ENCODE measurements at regions not wholly inside any gene's neighbourhood (a gene's known extent, or its start where the extent isn't known, plus 50 kb on each side); places are given as distances from the start of the nearest gene placed in this dataset.
"Not testable (repeated sequence)": the region's sequence is repeated elsewhere in the genome, so short reads cannot be mapped to it uniquely, and the experiment has no call there.

- in situ Hi-C loops (cut with HindIII; ENCODE audit: low pct_ligation_motif_present, low sequenced_read_pairs), result no loop called here
Measured at GRCh38 chr1:233738396-233738795, 124.5 kb downstream of the KCNK1 start.

DNA sequence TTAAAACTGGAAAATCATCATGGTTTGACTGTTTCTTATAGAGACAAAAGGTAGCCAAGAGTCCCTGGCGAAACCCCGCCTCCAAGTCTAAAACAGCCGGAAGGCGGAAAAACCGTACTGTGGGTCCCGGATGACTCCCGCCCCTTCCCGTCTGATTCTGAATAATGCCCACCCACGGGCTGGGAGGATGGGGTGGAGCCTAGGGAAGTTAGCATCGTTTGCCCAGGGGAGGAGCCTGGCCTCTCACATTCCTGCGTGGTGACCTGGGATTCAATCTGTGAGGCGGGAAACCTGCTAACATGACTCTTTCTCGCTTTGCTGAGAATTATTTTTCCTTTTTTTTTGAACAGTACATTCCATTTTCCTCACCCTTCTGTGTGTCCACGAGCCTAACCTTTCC, 124.9 kb downstream of the KCNK1 start:
- in situ Hi-C loops (cut with HindIII; ENCODE audit: low pct_ligation_motif_present, low sequenced_read_pairs), result no loop called here

More at GRCh38 chr1:233738396-233738795, 124.5 kb downstream of the KCNK1 start:
- no peak overlapping the region for H3K4me3 ChIP-seq (ENCODE audit: low read depth, low read length)
- H3K27me3 ChIP-seq (replicated peaks), result no peaks in the 10 kb centered on the region
- DNase-seq, result no peak
- H3K36me3 ChIP-seq (replicated peaks), result no peaks in the 10 kb centered on the region
- no peak overlapping the region for H3K27ac ChIP-seq
- TF ChIP-seq, protein P1, sequence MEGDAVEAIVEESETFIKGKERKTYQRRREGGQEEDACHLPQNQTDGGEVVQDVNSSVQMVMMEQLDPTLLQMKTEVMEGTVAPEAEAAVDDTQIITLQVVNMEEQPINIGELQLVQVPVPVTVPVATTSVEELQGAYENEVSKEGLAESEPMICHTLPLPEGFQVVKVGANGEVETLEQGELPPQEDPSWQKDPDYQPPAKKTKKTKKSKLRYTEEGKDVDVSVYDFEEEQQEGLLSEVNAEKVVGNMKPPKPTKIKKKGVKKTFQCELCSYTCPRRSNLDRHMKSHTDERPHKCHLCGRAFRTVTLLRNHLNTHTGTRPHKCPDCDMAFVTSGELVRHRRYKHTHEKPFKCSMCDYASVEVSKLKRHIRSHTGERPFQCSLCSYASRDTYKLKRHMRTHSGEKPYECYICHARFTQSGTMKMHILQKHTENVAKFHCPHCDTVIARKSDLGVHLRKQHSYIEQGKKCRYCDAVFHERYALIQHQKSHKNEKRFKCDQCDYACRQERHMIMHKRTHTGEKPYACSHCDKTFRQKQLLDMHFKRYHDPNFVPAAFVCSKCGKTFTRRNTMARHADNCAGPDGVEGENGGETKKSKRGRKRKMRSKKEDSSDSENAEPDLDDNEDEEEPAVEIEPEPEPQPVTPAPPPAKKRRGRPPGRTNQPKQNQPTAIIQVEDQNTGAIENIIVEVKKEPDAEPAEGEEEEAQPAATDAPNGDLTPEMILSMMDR (IDR thresholded peaks at IDR 0.05; ENCODE audit: low read depth, low read length, missing control alignments), result no peak

DNA sequence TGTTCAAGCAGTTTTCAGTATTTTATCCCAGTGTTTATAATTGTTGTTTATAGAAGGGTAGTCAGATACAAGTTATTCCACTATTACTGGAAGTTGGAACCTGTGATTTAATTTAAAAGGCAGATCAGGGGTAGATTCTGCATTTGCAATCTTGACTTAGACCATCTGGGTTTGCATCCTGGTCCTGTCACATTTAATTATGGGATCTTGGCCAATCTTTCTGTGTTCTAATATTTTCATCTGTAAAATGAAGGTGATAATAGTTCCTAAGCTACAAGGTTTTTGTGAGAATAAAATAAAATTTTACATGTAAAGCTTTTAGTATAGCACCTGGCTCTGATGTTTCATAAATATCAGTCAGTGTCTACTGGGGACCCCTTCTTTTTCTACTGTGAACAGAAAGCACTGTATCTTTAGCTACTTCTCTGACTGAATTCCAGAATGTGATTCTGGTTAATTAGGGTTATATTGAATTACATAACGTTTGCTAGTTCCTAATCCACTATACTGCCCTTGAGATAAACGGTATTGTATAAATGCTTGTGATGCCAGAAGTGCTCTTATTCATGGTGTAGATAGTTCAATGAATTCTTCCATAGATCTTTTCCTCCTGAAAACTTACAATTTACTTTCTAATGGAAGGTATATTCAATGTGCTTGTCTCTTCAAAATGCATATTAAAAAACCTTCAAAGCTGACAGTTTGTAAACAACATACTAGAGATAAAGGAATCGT, 131.0 kb downstream of the KCNK1 start:
- TF ChIP-seq, protein P1 (IDR thresholded peaks at IDR 0.05; ENCODE audit: low read depth, low read length, missing control alignments), result no peak
- Histone ChIP-seq H3K27ac (no peak overlapping the region), H3K4me3 (ENCODE audit: low read depth, low read length) (no peak overlapping the region), H3K27me3 (replicated peaks) (no peaks in the 10 kb centered on the region), H3K36me3 (replicated peaks) (no peaks in the 10 kb centered on the region)
- no peak for DNase-seq
- in situ Hi-C loops (cut with HindIII; ENCODE audit: low pct_ligation_motif_present, low sequenced_read_pairs), result no loop called here

More for the DNA sequence above, 124.9 kb downstream of the KCNK1 start:
- no peak overlapping the region for H3K4me3 ChIP-seq (ENCODE audit: low read depth, low read length)
- H3K27me3 ChIP-seq (replicated peaks), result no peaks in the 10 kb centered on the region
- no peak overlapping the region for H3K27ac ChIP-seq
- no peak for DNase-seq
- H3K36me3 ChIP-seq (replicated peaks), result no peaks in the 10 kb centered on the region
- TF ChIP-seq, protein P1 (IDR thresholded peaks at IDR 0.05; ENCODE audit: low read depth, low read length, missing control alignments), result no peak

DNA sequence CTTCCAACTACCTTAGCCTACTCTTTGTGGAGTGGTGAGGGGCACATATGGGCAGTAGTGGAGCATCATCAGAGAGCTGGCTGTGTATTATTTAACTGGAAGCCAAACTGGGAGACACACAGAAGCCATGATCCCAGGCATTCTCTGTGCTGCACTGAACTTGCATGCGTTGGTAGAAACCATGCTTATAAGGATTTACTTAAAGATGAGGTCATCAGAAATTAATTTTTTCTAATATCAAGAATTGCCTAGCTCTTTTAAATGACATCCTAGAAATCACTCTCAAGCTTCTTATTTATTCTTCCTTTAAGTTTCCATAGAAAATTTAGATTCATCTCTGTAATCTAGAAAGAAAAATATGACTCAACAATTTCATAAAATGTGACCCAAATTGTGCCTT, 136.2 kb downstream of the KCNK1 start:
- H3K36me3 ChIP-seq (replicated peaks), result no peaks in the 10 kb centered on the region
- TF ChIP-seq, protein P1 (IDR thresholded peaks at IDR 0.05; ENCODE audit: low read depth, low read length, missing control alignments), result no peak
- in situ Hi-C loops (cut with HindIII; ENCODE audit: low pct_ligation_motif_present, low sequenced_read_pairs), result no loop called here
- no peaks in the 10 kb centered on the region for H3K27me3 ChIP-seq (replicated peaks)
- no peak for DNase-seq
- no peak overlapping the region for H3K27ac ChIP-seq
- no peak overlapping the region for H3K4me3 ChIP-seq (ENCODE audit: low read depth, low read length)

- Histone ChIP-seq H3K27ac (no peak overlapping the region), H3K27me3 (replicated peaks) (no peaks in the 10 kb centered on the region), H3K4me3 (ENCODE audit: low read depth, low read length) (no peak overlapping the region), H3K36me3 (replicated peaks) (no peaks in the 10 kb centered on the region)
- in situ Hi-C loops (cut with HindIII; ENCODE audit: low pct_ligation_motif_present, low sequenced_read_pairs), result no loop called here
- no peak for DNase-seq
- TF ChIP-seq, protein P1 (IDR thresholded peaks at IDR 0.05; ENCODE audit: low read depth, low read length, missing control alignments), result no peak
Measured at GRCh38 chr1:233759665-233760064, 144.8 kb upstream of the SLC35F3 start.

DNA sequence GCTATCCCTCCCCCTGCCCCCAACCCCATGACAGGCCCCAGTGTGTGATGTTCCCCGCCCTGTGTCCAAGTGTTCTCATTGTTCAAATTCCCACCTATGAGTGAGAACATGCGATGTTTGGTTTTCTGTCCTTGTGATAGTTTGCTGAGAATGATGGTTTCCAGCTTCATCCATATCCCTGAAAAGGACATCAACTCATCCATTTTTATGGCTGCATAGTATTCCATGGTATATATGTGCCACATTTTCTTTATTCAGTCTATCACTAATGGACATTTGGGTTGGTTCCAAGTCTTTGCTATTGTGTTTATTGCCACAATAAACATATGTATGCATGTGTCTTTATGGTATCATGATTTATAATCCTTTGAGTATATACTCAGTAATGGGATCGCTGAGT, 140.2 kb upstream of the SLC35F3 start:
- H3K27ac ChIP-seq; H3K36me3 ChIP-seq (replicated peaks); in situ Hi-C loops (cut with HindIII; ENCODE audit: low pct_ligation_motif_present, low sequenced_read_pairs); DNase-seq; H3K27me3 ChIP-seq (replicated peaks); H3K4me3 ChIP-seq (ENCODE audit: low read depth, low read length): not testable (repeated sequence)
